ENCODE measurements at regions not wholly inside any gene's neighbourhood (a gene's known extent, or its start where the extent isn't known, plus 50 kb on each side); places are given as distances from the start of the nearest gene placed in this dataset.

GRCh38 chr10:105681051-105681450, 1040.0 kb downstream of the SORCS3 start:
- no peaks in the 10 kb centered on the region for H3K36me3 ChIP-seq (ENCODE audit: insufficient read depth, low read length)
- H2AFZ ChIP-seq (ENCODE audit: low read length), result no peak overlapping the region
- H3K4me1 ChIP-seq (ENCODE audit: insufficient read depth, low read length), result no peaks in the 10 kb centered on the region
- no peaks in the 10 kb centered on the region for H3K27me3 ChIP-seq (ENCODE audit: insufficient read depth, low read length)
- no peaks in the 10 kb centered on the region for H4K20me1 ChIP-seq (ENCODE audit: insufficient read depth, low read length)
- H3K9me3 ChIP-seq (ENCODE audit: low read depth, low read length), result no peaks in the 10 kb centered on the region
- no peak overlapping the region for H3K27ac ChIP-seq (ENCODE audit: low read depth, low read length)
- H3K4me2 ChIP-seq (ENCODE audit: insufficient read depth, low read length), result no peak overlapping the region
- H3K4me3 ChIP-seq (ENCODE audit: insufficient read depth, low read length), result no peak overlapping the region
- DNase-seq (ENCODE audit: insufficient read length, low spot score, missing footprints), result no peak
- H3K79me2 ChIP-seq (ENCODE audit: insufficient read depth, low read length), result no peaks in the 10 kb centered on the region
- no peak for TF ChIP-seq CTCF (IDR thresholded peaks at IDR 0.05; ENCODE audit: extremely low read depth, low read depth, low read length)

- no peaks in the 10 kb centered on the region for H3K36me3 ChIP-seq (ENCODE audit: insufficient read depth, low read length)
- H3K27ac ChIP-seq (ENCODE audit: low read depth, low read length), result no peak overlapping the region
- no peak overlapping the region for H3K4me2 ChIP-seq (ENCODE audit: insufficient read depth, low read length)
- H3K9me3 ChIP-seq (ENCODE audit: low read depth, low read length), result no peaks in the 10 kb centered on the region
- no peaks in the 10 kb centered on the region for H3K79me2 ChIP-seq (ENCODE audit: insufficient read depth, low read length)
- no peaks in the 10 kb centered on the region for H3K4me1 ChIP-seq (ENCODE audit: insufficient read depth, low read length)
- H3K27me3 ChIP-seq (ENCODE audit: insufficient read depth, low read length), result no peaks in the 10 kb centered on the region
- H4K20me1 ChIP-seq (ENCODE audit: insufficient read depth, low read length), result no peaks in the 10 kb centered on the region
- no peak for TF ChIP-seq CTCF (IDR thresholded peaks at IDR 0.05; ENCODE audit: extremely low read depth, low read depth, low read length)
- H3K4me3 ChIP-seq (ENCODE audit: insufficient read depth, low read length), result no peak overlapping the region
- H2AFZ ChIP-seq (ENCODE audit: low read length), result no peak overlapping the region
- DNase-seq (ENCODE audit: insufficient read length, low spot score, missing footprints), result no peak
These were observed 1038.7 kb downstream of the SORCS3 start for GRCh38 chr10:105679781-105680180.

- H3K27ac ChIP-seq (ENCODE audit: low read depth, low read length), result no peak overlapping the region
- no peaks in the 10 kb centered on the region for H3K4me1 ChIP-seq (ENCODE audit: insufficient read depth, low read length)
- no peak overlapping the region for H3K4me2 ChIP-seq (ENCODE audit: insufficient read depth, low read length)
- no peak for DNase-seq (ENCODE audit: insufficient read length, low spot score, missing footprints)
- TF ChIP-seq CTCF (IDR thresholded peaks at IDR 0.05; ENCODE audit: extremely low read depth, low read depth, low read length), result no peak
- no peaks in the 10 kb centered on the region for H3K9me3 ChIP-seq (ENCODE audit: low read depth, low read length)
- no peak overlapping the region for H2AFZ ChIP-seq (ENCODE audit: low read length)
- no peaks in the 10 kb centered on the region for H3K27me3 ChIP-seq (ENCODE audit: insufficient read depth, low read length)
- H3K79me2 ChIP-seq (ENCODE audit: insufficient read depth, low read length), result no peaks in the 10 kb centered on the region
- H3K36me3 ChIP-seq (ENCODE audit: insufficient read depth, low read length), result no peaks in the 10 kb centered on the region
- no peaks in the 10 kb centered on the region for H4K20me1 ChIP-seq (ENCODE audit: insufficient read depth, low read length)
- no peak overlapping the region for H3K4me3 ChIP-seq (ENCODE audit: insufficient read depth, low read length)
These were observed 1034.2 kb downstream of the SORCS3 start for GRCh38 chr10:105675333-105675732.

GRCh38 chr10:105674448-105674847, 1033.4 kb downstream of the SORCS3 start:
- Histone ChIP-seq H3K27me3 (ENCODE audit: insufficient read depth, low read length) (no peaks in the 10 kb centered on the region), H3K4me2 (ENCODE audit: insufficient read depth, low read length) (no peak overlapping the region), H3K27ac (ENCODE audit: low read depth, low read length) (no peak overlapping the region), H3K9me3 (ENCODE audit: low read depth, low read length) (no peaks in the 10 kb centered on the region), H3K4me3 (ENCODE audit: insufficient read depth, low read length) (no peak overlapping the region), H3K4me1 (ENCODE audit: insufficient read depth, low read length) (no peaks in the 10 kb centered on the region), H4K20me1 (ENCODE audit: insufficient read depth, low read length) (no peaks in the 10 kb centered on the region), H3K36me3 (ENCODE audit: insufficient read depth, low read length) (no peaks in the 10 kb centered on the region), H2AFZ (ENCODE audit: low read length) (no peak overlapping the region), H3K79me2 (ENCODE audit: insufficient read depth, low read length) (no peaks in the 10 kb centered on the region)
- DNase-seq (ENCODE audit: insufficient read length, low spot score, missing footprints), result no peak
- TF ChIP-seq CTCF (IDR thresholded peaks at IDR 0.05; ENCODE audit: extremely low read depth, low read depth, low read length), result no peak
